Kidney glomerular epithelial cell (primary cell): ENCODE measurements at regions not wholly inside any gene's neighbourhood (a gene's known extent, or its start where the extent isn't known, plus 50 kb on each side); places are given as distances from the start of the nearest gene placed in this dataset.
A peak's percentile ranks its signal among the peaks of the same experiment; 100 is the strongest.
"Not testable (repeated sequence)": the region's sequence is repeated elsewhere in the genome, so short reads cannot be mapped to it uniquely, and the experiment has no call there.

ENCODE experiments used
- DNase-seq: peaks from one replicate; lab custom pipeline; 2025; lab: John Stamatoyannopoulos, UW

DNA sequence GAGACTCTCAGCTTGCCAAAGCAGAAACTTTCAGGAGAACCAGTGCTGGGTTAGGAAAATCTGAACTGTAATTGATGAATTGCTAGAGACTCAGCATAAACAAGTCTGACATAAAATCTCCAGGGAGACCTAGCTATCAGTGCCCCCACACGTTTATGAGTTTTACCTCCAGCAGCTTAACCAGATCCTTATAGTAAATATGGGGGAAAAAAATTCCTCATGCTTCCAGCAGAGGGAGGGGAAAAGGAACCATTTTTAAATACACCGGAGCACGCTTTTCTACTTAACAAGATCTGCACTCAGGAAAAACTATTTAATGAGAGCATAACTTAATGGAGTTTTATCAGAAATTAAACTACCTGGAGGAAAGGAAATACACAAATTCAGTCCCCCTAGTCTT lies 1040.7 kb upstream of the INTU start:
- DNase-seq, result peak; percentile 3

DNA sequence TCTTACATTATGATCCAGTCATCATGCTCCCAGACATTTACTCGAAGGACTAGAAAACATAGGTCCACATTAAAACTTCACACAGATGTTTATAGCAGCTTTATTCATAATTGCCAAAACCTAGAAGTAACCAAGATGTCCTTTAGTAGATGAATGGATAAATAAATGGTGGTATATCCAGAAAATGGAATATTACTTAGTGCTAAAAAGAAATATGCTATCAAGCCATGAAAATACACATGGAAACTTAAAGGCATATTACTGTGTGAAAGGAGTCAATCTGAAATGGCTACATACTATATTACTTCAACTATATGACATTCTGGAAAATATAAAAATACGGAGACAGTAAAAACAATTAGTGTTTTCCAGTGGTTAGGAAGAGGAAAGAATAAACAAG lies 1039.1 kb upstream of the INTU start:
- no peak for DNase-seq

DNA sequence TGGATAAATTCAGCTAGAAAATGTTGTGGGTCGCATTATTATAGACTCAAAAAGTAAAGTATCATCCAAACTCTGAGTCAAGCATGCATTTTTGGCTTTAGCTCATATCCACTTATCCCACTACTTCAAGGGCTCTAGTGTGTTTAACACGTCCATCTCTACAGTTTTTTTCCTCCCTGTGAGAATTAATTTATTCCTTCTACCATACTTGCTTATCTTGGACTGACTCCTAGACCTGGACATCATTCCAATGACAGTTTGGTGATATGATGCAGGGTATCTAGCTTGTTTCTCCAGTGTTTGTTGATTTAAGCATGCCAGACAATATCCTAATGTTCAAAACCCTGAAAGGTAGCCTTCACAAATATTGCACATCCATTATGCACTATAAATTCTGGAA lies 1037.1 kb upstream of the INTU start:
- no peak for DNase-seq

DNA sequence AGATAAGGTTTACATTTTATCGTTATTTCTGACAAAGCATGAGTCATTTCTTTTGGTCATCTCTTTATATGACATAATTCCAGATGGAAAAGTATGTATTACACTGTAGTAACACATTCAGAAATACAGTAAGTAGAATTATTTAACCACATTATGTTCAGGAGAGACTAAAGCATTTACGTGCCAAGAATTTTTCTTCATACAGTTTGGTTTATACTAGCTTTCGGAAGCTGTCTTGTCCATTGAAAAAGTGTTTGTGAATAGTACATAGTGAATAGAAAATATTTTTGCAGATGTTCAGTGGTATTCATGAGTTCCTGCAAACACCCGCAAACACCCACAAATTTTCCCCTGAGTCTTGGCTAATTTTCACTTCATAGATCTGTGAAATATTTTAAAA lies 1033.0 kb upstream of the INTU start:
- no peak for DNase-seq

DNA sequence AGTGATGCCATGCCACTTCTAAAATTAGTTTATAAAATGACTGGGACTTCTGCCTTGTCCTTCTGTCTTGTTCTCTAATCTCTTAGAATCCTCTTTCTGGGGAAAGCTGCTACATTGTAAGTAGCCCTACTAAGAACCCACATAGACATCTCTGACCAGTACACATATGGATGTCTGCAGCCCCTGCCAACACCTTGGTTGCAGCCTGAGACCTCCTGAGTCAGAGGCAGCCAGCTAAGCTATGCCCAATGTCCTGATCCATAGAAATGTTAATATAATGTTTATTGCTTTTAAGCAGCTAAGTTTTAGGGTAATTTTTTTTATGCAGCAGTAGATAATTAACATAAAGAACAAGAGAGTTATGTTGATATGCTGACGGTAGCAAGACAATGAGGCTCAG lies 1029.5 kb upstream of the INTU start:
- no peak for DNase-seq

DNA sequence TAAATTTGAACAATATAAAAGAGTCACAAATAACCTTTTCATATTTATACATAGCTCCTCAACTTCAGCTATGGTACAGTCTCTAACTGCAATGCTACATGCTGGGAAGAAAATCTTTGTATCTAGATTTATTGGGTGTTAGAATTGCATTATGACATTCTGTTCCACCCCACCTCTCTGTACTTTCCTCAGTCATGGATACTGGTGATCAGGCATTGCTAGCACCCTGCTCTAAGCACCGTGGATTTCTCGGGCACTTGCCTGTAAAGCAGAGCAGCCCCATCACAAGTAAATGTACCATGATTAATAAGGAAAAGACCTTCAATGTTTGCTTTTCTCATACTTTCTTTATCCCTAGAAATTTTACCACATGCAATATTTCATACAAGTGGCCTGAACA lies 1028.9 kb upstream of the INTU start:
- no peak for DNase-seq

DNA sequence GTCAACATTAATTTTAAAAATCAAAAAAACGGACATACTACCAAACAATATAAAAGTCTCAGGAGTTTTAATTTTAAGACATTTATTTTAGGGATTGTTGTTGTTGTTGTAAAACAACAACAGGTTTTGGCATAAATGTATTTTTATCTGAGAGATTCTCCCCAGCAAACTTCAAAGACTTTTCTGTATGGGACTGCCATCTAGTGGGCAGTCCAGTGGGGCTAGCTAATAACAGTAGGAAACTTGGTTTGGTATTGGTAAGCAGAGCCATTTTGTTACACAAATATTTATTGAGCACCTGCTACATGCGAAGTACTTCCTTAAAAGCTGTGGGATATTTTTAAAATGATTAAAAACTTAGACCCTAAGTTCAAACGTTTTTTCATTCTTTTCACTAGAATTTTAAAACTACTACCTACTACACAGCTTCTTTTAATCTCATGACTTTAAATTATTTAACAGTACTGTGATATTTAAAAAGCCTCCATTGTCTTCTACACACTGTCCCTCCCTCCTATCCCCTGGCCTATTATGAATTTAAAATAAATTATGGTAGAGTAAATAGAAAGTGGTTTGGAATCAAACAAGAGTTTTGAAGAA lies 1028.4 kb upstream of the INTU start:
- peak; percentile 23 for DNase-seq

DNA sequence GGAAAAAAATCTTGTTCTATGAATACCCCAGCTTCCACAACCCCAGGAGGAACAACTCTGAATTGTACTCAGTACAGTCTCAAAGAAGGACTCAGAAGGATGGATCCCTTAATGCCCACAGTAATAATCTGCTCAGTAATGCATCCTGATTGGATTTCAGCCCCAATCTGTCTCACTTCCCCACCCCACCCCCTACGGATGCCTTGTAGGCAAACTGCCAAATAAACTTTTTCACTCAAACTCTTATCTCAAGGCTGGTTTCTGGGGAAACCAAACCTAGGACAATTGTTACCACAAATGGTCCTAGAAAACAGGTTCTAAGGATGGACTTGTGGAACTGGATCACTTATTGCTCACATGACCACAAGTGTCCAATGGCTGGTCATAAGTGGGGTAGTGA lies 1021.8 kb upstream of the INTU start:
- DNase-seq, result no peak

DNA sequence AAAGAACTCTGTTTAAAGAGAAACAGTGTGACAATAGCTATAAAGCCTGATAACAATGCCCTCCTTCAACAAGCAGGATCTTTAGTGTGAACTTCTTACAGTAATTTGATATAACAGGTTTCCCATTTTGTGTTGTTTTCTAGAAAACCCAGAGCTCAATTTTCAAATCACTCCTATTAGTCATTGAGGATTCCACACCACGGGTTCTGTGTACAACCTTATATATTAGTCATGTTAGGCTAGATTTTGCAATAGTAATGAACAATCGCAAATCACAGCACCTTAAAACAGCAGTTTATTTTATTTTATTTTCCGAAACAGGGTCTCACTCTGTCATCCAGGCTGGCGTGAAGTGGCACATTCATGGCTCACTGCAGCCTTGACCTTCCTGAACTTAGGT lies 1020.9 kb upstream of the INTU start:
- DNase-seq, result no peak

DNA sequence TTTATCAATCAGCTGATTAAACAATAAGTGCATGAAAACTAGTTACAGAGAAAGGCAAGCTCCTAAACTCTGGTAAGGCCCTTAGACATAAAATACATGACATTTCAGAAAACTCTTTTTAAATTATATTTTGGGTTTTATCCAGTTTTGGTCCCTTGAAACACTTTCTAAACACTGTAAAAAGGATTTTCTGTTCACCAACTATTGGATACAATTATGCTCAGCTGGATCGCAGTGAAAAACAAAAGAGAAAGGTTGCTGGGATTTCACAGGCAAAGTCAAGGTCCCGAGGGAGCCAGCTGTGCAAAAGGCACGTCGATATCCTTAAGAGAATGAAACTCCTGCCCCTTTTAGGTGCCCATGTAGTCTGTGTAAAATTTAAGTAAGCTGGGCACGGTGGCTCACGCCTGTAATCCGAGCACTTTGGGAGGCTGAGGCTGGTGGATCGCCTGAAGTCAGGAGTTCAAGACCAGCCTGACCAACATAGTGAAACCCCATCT lies 1018.4 kb upstream of the INTU start:
- no peak for DNase-seq

DNA sequence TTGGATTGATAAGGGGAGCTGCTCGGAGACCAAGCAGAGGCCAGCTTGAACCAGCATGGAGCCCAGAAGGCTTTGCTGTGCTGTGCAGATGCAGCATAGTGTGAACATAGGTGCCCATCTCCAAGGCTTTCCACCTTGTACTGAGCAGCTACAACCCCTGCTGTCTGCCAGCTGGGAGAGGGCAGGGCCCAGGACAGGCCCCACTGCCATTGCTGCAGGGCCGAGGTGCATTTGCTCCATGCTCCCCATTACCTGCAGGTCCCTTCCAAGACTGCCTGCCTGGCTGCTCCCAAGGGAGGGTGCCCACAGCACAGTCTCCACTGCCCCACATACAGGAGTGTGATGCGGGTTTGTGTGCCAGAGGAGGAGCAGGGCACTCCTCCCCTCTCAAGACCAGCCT lies 1016.0 kb upstream of the INTU start:
- no peak for DNase-seq

DNA sequence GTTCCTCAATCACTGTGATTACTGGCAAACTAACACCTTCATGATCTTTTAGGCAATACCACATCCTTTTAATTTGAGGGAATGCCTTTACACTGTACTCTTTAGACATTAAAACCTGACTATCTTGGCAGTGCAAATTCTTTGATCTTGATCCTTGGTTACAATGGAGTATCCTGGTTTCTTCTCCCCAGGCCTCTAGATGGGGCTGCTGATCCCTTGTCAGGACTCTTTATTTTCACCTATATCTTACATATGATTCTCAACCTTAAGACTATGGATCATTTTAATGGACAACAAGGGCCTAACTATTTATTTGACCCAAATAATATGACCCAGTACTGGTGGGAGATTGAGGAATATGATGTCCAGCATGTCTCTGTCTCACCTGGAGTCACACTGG lies 1005.5 kb upstream of the INTU start:
- peak; percentile 15 for DNase-seq

DNA sequence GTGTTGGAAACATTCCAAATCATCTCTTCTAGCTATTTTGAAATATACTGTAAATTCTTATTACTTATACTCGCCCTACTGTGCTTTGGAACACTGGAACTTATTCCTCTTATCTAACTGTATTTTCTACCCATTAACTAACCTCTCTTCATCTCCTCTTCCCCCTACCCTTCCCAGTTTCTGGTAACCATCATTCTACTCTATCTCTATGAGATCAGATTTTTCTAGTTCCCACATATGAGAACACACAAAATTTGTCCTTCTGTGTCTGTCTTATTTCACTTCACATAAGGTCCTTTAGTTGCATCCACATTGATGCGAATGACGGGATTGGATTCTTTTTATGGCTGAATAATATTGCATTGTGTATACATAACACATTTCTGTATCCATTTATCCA lies 1003.8 kb upstream of the INTU start:
- DNase-seq, result no peak

DNA sequence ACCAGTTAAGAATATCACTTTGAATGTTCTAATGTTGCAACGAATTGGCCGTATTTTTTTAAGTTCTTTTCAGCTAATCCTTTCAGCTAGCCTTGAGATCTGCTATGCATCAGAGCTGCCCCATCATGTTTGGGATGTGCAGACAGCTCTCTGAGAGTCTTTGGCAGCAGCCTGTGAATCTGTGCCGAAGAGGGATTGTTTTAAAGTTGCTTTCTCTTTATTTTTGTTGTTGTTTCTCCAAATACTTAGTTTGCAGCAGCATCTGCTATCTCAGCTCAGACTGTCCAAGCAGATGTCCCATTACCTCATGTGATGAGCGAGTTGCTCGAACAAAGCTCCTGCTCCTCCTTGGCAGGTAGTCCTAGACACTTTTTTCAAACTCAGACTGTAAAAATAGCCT lies 1002.5 kb upstream of the INTU start:
- no peak for DNase-seq

DNA sequence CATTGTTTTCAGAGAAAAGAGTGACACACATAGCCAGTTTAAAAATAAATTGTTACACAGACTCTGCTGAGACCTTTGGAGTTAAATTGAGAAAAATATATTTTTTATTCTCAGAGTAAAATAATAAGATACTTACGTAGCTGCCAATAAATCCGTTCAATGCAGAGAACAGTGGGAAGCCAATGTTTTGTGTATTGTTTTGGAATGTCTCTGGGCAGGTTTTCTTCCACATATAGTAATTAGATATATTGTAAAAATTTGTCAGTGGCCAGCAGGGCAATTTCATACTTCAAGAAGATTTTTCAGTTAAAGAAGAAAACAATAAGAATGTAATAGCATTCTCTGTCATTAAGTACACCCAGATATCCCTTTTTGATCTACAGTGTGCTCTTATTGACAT lies 999.5 kb upstream of the INTU start:
- no peak for DNase-seq

DNA sequence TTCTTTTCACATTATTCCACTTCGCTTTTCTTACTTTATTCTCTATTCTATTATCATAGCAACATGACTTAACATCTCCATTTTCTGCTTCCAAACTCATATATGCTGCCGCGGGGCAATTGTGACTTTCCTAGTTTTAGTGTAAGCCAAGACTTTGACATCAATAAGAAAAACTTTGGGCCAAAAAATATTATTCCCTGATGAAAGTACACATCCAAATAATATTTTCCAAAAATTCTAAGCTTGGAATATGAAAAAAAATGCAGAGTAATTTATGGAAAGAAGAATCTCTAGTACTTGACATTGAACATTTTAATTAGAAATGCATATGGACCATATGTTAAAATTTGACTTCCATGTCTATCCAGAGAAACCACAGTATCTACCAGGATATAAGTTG lies 995.1 kb upstream of the INTU start:
- no peak for DNase-seq

DNA sequence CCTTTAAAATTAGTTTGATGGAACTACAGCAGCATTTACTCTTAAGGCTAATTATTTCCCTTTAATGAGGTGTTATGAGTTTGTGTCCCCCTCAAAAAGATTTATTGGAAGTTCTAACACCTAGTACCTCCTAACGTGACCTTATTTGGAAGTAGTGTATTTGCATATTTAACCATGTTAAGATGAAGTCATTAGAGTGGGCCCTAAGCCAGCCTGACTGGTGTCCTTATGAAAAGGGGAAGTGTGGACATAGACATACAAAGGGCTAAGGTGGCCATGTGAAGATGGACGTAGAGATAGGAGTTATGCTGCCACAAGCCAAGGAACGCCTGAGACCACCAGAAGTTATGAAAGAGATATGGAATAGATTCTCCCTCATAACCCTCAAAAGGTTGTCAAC lies 985.4 kb upstream of the INTU start:
- DNase-seq, result no peak

DNA sequence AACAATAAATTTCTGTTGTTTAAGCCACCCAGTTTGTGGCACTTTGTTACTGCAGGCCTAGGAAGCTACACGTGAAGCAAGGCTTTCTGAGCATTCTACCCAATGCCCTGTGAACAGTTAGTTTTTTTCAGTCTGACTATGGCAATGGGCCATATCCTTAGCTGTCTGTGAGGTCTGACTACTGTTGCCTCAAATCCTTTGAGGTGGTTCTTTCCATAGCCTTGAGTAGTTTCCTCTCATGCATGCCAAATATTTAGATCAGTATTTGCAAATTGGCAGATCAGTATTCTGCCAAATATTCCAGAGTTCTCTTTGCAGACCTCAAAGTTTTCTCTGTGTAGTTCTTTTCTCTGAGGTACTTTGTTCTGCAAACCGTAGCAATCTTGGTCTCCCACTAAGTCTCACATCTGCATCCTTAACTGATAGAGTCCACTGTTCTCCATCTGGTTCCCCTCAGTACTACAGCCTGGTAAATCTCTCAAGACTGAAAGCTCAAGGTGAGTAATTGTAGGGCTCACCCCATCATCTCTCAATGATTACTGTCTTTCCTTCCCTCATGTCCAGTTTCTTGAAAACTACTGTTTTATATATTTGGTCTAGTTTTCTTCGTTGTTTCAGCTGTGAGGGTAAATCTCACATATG lies 984.9 kb upstream of the INTU start:
- no peak for DNase-seq

DNA sequence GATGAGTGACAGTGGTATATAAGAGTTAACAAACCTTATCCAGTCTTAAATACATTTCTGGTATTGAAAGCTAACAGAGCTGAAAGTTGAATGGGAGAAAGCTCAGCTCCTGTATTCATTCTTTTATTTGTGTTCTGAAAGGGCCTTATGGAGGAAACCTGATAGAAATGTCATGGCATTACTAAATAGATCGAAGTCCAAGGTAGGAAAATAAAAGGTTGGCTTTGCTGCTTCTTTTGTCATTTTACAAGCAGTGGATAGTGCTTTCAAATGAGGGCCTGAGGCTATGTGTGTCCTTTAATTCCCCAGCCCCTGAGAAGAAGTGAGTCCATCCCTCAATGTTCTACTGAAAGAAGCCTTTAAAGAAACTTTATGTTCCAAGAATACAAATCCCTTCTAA lies 974.3 kb upstream of the INTU start:
- DNase-seq, result no peak

DNA sequence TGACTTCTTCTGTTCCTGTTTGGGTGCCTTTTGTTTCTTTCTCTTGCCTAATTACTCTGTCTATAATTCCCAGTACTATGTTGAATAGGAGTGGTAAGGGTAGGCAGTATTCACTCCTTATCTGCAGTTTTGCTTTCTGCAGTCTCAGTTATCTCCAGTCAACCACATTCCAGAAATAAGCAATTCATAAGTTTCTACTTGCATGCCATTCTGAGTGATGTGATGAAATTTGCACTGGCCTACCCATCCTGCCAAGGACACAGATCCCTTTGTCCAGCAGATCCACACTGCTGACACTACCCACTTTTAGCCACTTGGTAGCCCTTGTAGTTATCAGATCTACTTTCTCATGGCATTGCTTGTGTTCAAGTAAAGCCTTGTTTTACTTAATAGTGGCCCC lies 971.6 kb upstream of the INTU start:
- no peak for DNase-seq

DNA sequence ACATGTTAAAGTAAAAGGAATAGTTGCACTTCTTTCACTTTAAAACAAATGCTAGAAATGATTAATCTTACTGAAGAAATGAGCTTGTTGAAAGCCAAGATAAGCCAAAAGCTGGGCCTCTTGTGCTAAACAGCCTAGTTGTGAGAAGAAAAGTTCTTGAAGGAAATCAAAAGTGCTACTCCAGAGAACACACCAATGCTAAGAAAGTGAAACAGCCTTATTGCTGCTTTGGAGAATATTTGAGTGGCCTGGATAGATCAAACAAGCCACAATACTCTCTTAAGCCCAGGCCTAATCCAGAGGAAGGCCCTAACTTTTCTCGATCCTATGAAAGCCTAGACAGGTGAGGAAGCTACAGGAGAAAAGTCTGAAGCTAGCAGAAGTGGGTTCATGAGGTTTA lies 967.9 kb upstream of the INTU start:
- no peak for DNase-seq

DNA sequence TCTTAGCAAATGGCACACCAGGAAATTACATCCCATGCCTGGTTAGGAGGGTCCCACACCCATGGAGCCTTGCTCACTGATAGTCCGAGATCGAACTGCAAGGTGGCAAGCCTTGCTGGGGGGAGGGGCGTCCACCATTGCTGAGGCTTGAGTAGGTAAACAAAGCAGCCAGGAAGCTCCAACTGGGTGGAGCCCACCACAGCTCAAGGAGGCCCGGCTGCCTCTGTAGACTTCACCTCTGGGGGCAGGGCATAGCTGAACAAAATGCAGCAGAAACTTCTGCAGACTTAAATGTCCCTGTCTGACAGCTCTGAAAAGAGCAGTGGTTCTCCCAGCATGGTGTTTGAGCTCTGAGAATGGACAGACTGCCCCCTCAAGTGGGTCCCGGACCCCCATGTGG lies 962.7 kb upstream of the INTU start:
- DNase-seq, result not testable (repeated sequence)

DNA sequence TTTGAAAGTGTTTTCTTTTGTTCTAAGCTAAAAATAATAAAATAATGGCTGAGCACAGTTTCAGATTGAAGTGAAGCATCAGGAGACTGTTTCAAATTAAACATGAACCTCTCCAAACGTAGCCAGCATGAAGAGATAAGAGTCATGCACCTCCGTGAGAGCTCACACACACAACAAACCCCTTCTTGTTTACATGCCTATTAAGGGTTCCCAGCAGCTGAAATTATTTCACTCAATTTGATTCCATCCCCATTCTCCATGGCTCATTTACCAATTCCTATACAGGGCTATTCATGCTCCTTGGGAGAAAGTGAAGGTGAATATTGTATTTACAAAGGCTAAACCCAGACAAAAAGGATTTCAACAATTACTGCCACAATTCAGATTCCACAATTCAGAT lies 954.1 kb upstream of the INTU start:
- no peak for DNase-seq

DNA sequence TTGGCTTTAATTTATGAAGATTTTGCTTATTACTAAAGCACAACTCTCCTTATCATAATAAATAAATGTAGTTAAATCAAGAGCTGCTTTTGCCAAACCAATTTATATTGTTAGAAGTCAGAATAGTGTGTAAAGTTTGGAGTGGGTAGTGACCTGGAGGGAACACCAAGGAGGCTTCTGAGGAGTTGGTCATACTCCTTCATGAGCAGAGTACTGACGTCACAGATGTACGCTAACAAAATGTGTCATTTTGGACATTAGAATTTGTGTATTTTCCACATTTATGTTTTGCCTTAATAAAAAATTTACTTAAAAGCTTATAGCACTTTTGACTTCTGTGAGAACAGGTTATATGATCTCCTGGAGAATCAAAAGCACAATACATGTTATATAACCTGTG lies 953.5 kb upstream of the INTU start:
- no peak for DNase-seq
